AG04449 (cell line): ENCODE measurements at regions not wholly inside any gene's neighbourhood (a gene's known extent, or its start where the extent isn't known, plus 50 kb on each side); places are given as distances from the start of the nearest gene placed in this dataset.

Experiments used
- CTCF ChIA-PET: fragments of 350-600 bp; formaldehyde crosslinking; extraction: SDS; loops from one replicate; lab custom pipeline; 2021; ENCODE audit warnings: antibody characterized with exemption; lab: Yijun Ruan, JAX
- POLR2A ChIA-PET: fragments of 400-600, 350-600 bp; formaldehyde crosslinking; extraction: SDS; loops from one replicate; lab custom pipeline; 2020; ENCODE audit warnings: antibody characterized with exemption, inconsistent platforms; lab: Yijun Ruan, JAX
- DNase-seq: peaks from one replicate; pipeline ENCODE4 v3.0.0-alpha.2; 2010; ENCODE audit warnings: low read depth, low spot score
- H3K4me3 ChIP-seq: 2 replicates; pipeline ENCODE4 v1.5.1; 2011; ENCODE audit warnings: low read depth, mild to moderate bottlenecking, control low read depth, low read length
- TF ChIP-seq, protein P1 (sequence below): IDR thresholded peaks from one replicate; pipeline ENCODE4 v1.5.1; 2011; ENCODE audit warnings: mild to moderate bottlenecking, moderate library complexity, low read length, control low read depth, inconsistent platforms; ENCODE audit not compliant: insufficient read depth; ENCODE audit errors: missing control alignments

DNA sequence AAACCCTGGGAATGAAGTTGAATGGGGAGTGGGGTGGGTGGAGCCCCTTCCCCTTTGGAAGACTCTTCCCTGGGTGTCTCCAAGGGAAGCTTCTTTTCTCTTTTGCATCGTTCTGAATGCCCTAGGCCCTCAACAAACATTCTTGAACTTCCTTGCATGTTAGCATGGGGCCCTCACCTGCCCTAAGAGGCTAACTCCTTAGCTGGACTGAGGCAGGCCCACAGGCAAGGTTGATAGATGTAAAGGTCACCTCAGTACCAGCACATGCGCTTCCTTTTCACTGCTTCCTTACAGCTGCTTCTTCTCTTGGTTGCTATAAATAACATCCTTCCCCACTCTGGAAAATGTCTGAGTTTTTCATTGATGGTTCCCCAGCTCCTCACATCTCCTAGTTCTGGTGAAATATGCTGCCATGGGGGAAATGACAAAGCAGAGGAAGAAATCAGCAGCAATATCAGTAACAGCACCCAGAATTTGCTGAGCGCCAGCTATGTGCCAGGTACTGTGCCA lies 160.6 kb upstream of the FRMD6 start:
- POLR2A ChIA-PET: no interaction called here
- TF ChIP-seq, protein P1, sequence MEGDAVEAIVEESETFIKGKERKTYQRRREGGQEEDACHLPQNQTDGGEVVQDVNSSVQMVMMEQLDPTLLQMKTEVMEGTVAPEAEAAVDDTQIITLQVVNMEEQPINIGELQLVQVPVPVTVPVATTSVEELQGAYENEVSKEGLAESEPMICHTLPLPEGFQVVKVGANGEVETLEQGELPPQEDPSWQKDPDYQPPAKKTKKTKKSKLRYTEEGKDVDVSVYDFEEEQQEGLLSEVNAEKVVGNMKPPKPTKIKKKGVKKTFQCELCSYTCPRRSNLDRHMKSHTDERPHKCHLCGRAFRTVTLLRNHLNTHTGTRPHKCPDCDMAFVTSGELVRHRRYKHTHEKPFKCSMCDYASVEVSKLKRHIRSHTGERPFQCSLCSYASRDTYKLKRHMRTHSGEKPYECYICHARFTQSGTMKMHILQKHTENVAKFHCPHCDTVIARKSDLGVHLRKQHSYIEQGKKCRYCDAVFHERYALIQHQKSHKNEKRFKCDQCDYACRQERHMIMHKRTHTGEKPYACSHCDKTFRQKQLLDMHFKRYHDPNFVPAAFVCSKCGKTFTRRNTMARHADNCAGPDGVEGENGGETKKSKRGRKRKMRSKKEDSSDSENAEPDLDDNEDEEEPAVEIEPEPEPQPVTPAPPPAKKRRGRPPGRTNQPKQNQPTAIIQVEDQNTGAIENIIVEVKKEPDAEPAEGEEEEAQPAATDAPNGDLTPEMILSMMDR: no peak
- no peak overlapping the region for H3K4me3 ChIP-seq
- CTCF ChIA-PET: interaction anchor here (0.7 to 2.1 kb wide), 3 partner anchors 12 to 208 kb away, joined by 3 to 7 read pairs (median 3); no protein-coding TSS in a partner anchor
- DNase-seq: no peak

DNA sequence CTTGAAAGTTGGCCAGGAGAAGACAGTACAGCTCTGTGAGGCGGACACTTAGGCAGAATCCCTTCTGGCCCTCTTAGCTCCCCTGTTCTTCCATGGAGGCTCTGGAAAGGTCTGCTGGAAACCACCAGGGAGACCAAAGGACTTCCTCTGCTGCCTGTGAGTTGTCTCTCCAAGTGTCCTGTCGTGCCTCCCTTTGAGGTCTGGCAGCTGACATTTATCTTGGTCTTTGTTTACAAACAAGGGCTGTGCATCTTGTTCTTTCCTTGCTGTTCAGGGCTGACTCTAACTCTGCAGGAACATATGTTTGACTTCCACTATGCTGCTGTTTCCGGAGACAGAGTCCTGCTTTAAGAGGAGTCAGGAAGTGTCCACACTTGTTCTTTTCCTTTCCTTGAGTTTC lies 159.9 kb upstream of the FRMD6 start:
- ChIA-PET CTCF (interaction anchor here (0.9 to 2.1 kb wide), 2 partner anchors 15 to 208 kb away, joined by 3 to 7 read pairs; no protein-coding TSS in a partner anchor), POLR2A (no interaction called here)
- DNase-seq: no peak
- no peak overlapping the region for H3K4me3 ChIP-seq
- TF ChIP-seq, protein P1: no peak

DNA sequence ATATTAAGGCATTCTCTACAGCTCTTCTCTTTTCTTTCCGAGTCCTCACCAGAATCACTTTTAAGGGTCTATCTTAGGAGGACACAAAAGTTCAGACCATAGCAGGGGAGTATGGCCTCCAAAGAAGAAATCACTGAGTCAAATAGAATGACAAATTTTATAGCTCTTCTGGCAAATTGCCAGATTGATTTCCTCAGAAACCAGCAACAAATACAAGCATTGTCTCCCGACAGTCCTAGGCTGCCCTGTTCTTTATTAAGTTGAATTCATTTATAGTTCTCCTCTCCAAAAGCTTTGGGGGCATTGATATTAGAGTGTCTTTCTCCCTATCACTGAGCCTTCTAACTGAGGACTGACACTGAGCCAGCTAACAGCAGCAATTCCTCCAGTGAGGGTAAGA lies 156.4 kb upstream of the FRMD6 start:
- no peak overlapping the region for H3K4me3 ChIP-seq
- DNase-seq: no peak
- TF ChIP-seq, protein P1: no peak
- ChIA-PET POLR2A (no interaction called here), CTCF (interaction anchor here (1.3 kb wide), 1 partner anchor 100 kb away, joined by 3 read pairs; no protein-coding TSS in a partner anchor)

DNA sequence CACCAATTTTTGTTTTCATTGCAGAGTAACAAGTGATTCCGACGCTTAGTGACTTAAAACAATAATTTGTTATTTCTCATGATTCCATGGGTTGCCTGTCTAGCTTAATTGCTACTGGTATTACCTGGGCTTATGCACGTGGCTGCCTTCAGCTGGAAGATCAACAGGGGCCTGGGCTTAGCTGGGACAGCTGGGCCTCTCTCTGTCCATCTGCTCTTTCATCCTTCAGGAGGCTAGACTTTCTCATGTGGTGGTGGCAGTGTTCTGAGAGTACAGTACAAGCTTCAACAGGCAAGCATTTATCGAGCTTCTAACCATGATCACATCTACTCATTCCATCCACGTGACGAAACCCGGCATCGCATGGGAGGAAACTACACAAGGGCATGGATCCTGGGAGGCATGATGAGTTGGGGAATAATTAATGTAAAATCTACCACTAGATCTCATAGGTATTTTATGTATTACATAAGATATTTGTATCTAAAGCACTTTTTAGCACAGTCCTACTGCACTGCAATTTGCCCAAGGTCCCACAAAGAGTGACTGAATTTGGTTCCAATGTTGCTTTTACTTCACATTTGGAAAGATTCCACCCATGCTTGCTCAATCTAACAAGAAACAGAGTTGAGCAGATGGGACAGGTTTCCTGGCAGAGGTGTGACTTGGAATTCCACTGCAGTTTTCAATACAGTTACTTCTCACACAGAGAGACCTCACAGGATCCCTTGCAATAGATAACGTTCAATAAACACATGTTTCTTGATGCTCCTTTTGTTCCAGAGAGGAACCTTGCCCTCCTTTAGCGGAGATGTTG lies 153.1 kb upstream of the FRMD6 start:
- H3K4me3 ChIP-seq: no peak overlapping the region
- ChIA-PET CTCF (interaction anchor here (0.6 to 2.5 kb wide), 5 partner anchors 10 to 278 kb away, joined by 3 to 7 read pairs (median 4); no protein-coding TSS in a partner anchor), POLR2A (no interaction called here)
- no peak for DNase-seq
- TF ChIP-seq, protein P1: no peak

DNA sequence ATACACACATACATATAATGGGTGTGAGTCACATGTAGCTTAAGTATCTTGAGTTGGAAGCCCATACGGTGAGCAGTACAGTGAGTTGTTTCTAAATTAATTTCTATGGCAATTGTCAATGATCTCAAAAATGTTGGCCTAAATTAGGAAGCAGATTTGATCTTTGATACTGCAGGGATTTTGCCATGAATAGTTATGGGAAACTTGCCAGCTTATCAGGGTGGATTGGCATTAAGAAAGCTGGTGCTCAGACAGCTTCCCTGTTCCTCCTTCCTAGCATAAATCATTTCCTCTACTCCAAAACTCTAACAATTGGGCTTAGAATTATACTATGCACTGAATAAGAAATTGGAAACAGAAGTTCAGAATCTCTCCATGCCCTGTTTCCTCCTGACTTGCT lies 150.9 kb upstream of the FRMD6 start:
- TF ChIP-seq, protein P1: no peak
- no peak overlapping the region for H3K4me3 ChIP-seq
- ChIA-PET CTCF (no interaction called here), POLR2A (no interaction called here)
- no peak for DNase-seq

DNA sequence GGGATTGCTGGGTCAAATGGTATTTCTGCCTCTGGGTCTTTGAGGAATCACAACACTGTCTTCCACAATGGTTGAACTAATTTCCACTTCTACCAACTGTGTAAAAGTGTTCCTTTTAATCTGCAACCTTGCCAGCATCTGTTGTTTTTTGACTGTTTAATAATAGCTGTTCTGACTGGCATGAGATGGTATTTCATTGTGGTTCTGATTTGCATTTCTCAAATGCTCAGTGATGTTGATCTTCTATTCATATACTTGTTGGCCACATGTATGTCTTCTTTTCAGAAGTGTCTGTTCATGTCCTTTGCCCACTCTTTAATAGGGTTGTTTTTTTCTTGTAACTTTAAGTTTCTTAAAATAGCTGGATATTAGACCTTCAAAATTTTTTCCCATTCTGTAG lies 150.0 kb upstream of the FRMD6 start:
- TF ChIP-seq, protein P1: no peak
- H3K4me3 ChIP-seq: no peak overlapping the region
- no peak for DNase-seq
- ChIA-PET POLR2A (no interaction called here), CTCF (no interaction called here)
